ENCODE measurements at regions not wholly inside any gene's neighbourhood (a gene's known extent, or its start where the extent isn't known, plus 50 kb on each side); places are given as distances from the start of the nearest gene placed in this dataset.

- DNase-seq: no peak
Measured at GRCh38 chr1:87685311-87686135, 356.8 kb downstream of the LMO4 start.

- DNase-seq: no peak
Measured at GRCh38 chr1:87686136-87686495, 357.4 kb downstream of the LMO4 start.

DNA sequence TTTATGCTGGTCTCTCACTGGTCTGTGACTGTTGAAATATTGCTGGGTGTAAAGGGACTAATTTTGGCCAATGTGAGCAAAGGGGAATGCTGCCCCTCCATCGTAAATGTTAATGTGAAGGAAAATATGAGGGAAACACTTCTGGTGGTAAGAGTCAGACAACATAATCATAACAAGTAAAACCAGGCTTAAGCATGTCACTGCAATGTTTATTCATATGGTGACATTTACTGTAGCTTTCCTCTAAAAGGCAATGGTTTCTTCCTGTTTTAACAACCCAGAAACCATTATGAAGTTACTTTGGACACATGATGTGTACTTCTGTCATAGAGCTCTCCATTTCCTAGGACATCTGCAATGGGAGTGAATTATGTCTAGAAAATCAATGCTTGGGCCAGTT is 358.0 kb downstream of the LMO4 start:
- DNase-seq: no peak

GRCh38 chr1:87688136-87688535 is 359.5 kb downstream of the LMO4 start:
- DNase-seq: no peak

GRCh38 chr1:87689487-87689886 is 360.8 kb downstream of the LMO4 start:
- DNase-seq: no peak

DNA sequence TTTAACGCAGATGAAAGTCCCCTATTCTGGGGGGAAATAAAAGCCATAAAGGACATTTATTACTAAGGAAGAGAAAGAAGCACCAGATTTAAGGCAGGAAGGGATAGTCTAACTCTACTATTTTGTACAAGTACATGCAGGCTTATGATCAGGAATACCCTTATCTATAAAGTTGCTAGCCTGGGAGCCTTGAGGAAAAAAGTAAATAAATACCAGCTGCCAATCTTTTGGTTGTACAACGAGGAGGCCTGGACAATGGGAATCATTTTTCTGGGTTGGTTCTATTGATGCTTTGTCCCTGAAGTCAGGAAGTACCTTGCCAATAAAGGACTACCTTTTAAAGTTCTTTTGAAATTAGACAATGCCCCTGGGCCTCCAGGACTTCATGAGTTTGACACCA is 367.8 kb downstream of the LMO4 start:
- no peak for DNase-seq

DNA sequence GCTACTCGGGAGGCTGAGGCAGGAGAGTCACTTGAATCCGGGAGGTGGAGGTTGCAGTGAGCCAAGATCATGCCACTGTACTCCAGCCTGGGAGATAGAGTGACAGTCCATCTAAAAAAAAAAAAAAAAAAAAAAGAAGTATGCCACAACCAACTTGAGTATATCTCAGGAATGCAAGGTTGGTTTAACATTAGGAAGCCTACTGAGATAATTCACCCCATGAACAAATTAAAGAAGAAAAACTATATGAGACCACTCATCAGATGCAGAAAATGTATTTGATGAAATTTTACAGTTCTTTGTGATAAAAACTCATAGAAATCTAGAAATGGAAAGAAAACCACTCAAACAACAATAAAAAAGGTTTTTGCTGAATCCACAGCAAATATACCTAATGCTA is 373.8 kb downstream of the LMO4 start:
- DNase-seq: no peak

GRCh38 chr1:87705233-87705632 is 376.6 kb downstream of the LMO4 start:
- DNase-seq: no peak

GRCh38 chr1:87706203-87706602 is 377.5 kb downstream of the LMO4 start:
- DNase-seq: no peak

DNA sequence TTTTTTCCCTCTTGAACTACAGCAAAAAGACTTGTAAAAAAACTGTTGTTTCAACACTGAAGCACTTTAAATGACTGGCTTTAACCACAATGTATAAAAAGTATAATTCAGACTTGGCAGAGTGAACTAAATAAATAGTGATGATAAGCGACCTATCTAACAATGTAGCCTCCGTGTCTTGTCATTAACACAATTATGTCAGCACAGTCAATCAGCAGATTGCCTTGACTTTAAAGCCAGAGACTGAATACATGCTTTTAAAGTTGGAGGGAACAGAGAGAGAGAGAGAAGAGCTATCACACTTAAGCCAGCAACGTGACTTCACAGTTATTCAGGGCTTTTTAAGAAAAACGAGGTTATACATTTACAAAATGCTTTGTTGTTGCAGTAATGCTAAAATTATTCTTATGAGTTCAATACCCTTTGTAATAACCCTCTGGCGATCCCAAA is 378.1 kb downstream of the LMO4 start:
- DNase-seq: no peak

GRCh38 chr1:87707411-87707810 is 378.7 kb downstream of the LMO4 start:
- DNase-seq: no peak

DNA sequence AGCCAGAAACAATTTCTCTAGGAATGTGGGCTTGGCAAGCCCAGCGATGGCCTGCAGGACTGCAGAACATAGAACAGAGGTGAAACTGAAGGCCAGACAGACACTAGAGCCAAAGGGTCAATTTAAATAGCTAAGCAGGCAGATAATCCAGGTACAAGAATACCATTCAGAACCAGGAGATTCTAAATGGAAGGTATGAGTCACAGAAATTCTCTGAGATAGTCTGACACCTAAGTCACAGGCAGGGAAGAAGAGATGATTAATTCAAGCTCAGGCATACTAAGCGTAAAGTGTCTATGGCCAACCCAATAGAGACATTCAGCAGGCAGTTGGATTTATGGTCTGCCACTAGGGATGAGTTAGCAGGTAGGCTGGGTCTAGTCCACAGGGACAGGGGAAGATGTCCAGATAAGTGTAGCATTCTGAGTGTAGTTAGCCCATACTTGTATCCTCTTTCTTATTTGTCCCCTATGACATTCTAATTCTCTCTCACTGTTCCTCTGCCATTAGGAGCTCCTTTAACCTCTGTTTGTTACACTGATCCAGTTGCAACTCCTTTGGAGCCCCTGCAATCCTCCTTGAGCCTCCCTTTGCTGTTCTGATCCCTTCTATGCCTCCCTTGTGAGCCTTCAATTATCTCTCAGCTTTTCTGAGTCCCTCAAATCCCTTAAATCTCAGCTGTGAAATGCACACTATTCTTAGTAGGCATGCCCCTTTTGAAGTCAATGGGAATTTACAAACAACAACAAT is 383.8 kb downstream of the LMO4 start:
- no peak for DNase-seq

DNA sequence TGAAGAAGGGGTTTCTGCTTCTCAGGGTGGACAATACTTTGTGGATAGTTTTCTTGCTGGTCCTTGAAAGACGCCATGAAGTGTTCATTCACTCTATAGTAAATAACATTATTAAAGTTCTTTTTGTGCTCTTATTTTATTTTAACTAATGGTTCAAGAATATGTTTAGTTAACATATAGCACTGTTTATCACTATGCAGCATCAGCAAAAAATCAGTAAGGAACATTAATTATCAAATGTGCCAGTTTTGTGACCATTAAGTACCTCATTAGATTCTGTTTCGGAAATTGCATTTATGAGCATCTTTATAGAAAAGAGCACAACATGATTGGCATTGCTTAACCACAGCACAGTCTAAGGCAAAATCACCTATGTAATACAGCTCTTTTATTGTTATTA is 385.6 kb downstream of the LMO4 start:
- DNase-seq: no peak

DNA sequence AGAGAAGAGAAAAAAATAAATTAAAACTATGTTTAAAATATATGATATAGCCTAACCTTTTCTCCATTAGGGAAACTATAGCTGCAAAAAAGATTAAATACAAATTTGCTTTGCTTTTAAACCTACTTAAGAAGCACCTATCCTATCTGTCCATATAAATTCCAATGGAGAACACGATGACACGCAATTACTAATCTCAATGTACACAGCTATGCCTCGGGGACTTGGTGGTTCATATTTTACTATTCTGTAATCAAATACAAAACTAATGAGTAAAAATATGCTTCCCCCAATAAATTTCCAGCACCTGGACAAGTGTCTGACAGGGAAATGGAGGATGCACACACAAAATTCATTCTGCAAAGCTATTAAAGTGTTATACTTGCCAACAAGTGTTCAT is 386.4 kb downstream of the LMO4 start:
- no peak for DNase-seq

GRCh38 chr1:87715471-87715870 is 386.8 kb downstream of the LMO4 start:
- DNase-seq: no peak

DNA sequence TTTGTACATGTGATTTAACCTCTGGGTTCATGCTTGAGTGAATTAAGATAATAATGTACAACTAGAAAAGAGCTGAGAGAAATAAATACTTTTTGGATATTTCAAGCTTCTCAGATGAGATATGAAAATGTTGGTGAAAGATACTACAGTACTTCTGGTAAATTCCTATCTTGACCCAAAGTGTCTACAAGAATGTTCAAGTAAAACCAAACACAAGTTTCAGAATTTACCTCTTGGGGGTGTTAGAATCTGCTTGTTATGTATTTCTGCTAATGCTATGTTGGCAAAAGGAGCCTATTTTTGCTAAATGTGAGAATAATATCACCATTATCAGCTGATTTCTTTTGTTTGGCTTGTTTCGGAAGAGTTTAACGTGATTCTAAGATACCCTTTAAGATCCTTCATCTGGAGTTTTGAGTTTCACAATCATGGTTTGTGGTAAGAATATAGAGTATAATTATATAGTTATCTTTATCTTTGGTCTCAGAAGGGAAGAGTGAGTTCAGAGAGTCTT is 388.5 kb downstream of the LMO4 start:
- DNase-seq: no peak

DNA sequence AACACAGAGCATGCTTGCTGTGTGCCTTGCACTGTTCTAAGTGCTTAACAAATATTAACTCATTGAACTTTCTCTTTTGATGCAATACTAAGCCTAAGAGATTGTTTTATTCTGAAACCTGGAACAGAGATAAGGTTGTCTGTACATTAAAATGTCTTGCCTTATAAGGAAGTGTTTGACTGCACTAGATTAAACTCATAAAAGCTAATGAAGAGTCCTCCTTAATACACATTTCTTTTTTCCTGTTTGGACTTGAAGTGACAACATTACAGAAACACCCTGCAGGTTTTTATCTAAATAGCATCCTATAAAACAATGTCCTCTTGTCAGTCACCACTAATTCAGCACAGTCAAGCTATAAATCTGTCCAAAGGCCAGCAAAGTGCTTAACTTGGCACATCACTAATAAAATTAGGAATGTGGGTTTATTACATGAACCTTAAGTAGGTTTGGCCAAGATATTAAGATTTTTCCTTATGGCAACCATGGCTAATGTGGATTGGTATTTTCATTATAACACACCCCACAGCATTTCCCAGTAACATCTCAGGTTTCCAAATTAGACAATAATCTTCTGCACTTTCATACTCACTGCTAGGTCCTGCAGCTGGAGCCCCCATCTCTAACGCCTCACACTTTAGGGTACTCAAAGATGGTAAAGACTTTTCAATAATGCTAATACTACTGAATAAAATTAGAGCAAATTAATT is 389.7 kb downstream of the LMO4 start:
- DNase-seq: no peak

DNA sequence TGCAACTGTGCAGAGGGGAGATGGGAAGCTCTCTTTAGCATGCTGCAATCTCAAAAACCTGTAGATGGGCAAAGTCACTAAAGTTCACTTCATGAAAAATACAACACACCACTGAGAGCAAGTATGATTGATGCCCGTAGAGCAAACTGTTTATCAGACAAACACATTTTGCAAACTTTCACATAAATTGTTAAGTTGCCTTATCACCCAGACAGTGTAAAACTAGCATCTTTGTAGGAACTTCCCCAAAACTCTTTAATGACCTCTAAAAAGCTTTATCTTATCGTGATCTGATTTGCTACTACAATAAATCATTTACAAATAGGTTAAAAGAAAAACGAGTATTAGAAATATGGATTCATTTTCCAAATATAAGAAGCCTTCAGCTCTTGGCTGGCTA is 391.0 kb downstream of the LMO4 start:
- DNase-seq: no peak

DNA sequence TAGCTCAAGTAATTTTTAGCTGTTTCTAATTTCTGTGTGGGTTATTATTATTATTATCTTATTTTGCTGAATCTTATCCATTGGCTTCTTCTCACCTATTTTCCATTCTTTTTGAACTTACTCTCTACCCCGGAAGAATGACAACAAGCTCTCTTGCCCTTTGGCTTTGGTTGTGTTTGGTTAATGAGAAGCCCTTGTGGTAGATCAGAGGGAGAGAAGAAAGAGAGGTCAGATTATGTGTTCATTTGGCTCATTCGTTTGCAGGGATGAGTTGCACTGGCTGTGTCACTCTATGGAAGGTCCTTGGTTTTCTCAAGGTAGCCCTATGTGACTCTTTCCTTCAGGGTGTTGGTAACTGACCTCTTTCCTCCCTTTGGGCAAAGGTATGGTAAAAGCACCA is 391.9 kb downstream of the LMO4 start:
- DNase-seq: no peak

- DNase-seq: no peak
Measured at GRCh38 chr1:87723193-87723592, 394.5 kb downstream of the LMO4 start.

GRCh38 chr1:87728169-87728568 is 399.5 kb downstream of the LMO4 start:
- no peak for DNase-seq

- no peak for DNase-seq
Measured at GRCh38 chr1:87730274-87731216, 401.9 kb downstream of the LMO4 start.
